HepG2 (cell line): ENCODE measurements at regions not wholly inside any gene's neighbourhood (a gene's known extent, or its start where the extent isn't known, plus 50 kb on each side); places are given as distances from the start of the nearest gene placed in this dataset.

Experiments
- KLF16 ChIP-seq, 2 experiments: sonication (generic) in 1 of 2; formaldehyde crosslinking in 1 of 2; IDR thresholded peaks; 2 replicates each; pipeline versions ENCODE4 v1.6.1 to v1.8.0; 2016 to 2023; ENCODE audit warnings: missing genetic modification reagents in 2 of 2, missing compliant biosample characterization in 1 of 2
- NCOA1 ChIP-seq: sonication (generic); formaldehyde crosslinking; IDR thresholded peaks from 2 replicates; pipeline ENCODE4 v1.9.0; 2021; ENCODE audit warnings: missing genetic modification reagents
- SUZ12 ChIP-seq: fragments of 150-350 bp; IDR thresholded peaks from 2 replicates; pipeline ENCODE4 v1.6.1; 2014; ENCODE audit warnings: low read depth, low read length
- ZNF737 ChIP-seq: sonication (generic); formaldehyde crosslinking; IDR thresholded peaks from 2 replicates; pipeline ENCODE4 v1.5.0; 2020; ENCODE audit warnings: missing genetic modification reagents, mild to moderate bottlenecking, borderline replicate concordance

DNA sequence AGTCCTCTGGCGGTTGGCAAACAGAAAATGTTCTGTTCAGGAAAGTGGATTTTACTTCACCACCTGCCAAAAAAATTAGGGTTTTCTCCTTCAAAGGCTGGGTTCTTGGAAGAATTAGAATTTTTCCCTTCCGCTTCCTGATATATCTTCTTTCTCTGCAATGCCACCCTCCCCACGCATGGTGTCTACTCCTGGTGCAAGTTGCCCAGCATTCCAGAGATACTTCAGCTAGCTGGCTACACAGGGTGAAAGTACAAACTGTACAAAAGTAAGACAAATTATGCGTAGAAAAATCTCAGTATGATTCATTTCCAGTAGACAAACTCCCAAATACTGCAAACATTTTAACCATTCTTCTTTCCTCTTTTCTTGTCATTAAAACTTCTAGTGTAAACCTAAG is 430.1 kb upstream of the ESRRG start:
- TF ChIP-seq NCOA1 (no peak), ZNF737 (CRISPR knock-in tag) (no peak), KLF16 (CRISPR knock-in tag; IDR thresholded peaks at IDR 0.05) (no peak), SUZ12 (no peak)
